ENCODE measurements at regions not wholly inside any gene's neighbourhood (a gene's known extent, or its start where the extent isn't known, plus 50 kb on each side); places are given as distances from the start of the nearest gene placed in this dataset.
A peak's percentile ranks its signal among the peaks of the same experiment; 100 is the strongest.

- no peak for DNase-seq
Observed at GRCh38 chr7:116425647-116426209, 73.8 kb upstream of the CAV2 start.

GRCh38 chr7:116426428-116427156 is 72.9 kb upstream of the CAV2 start:
- peak; percentile 69 for DNase-seq

- DNase-seq: no peak
Observed at GRCh38 chr7:116429986-116430619, 69.4 kb upstream of the CAV2 start.

- DNase-seq: no peak
Observed at GRCh38 chr7:116431787-116432526, 67.6 kb upstream of the CAV2 start.

- DNase-seq: no peak
Observed at GRCh38 chr7:116432527-116432916, 67.0 kb upstream of the CAV2 start.

GRCh38 chr7:116433246-116433645 is 66.3 kb upstream of the CAV2 start:
- DNase-seq: no peak

- DNase-seq: peak; percentile 80
Observed at GRCh38 chr7:116434820-116435341, 64.7 kb upstream of the CAV2 start.

GRCh38 chr7:116436305-116436826 is 63.2 kb upstream of the CAV2 start:
- DNase-seq: no peak

- no peak for DNase-seq
Observed at GRCh38 chr7:116438267-116438666, 61.3 kb upstream of the CAV2 start.

GRCh38 chr7:116439005-116439404 is 60.5 kb upstream of the CAV2 start:
- DNase-seq: no peak

GRCh38 chr7:116439841-116440549 is 59.5 kb upstream of the CAV2 start:
- DNase-seq: peak; percentile 62

- DNase-seq: no peak
Observed at GRCh38 chr7:116441534-116441933, 58.0 kb upstream of the CAV2 start.

GRCh38 chr7:116443101-116443523 is 56.4 kb upstream of the CAV2 start:
- peak; percentile 94 for DNase-seq

GRCh38 chr7:116443646-116444045 is 55.9 kb upstream of the CAV2 start:
- DNase-seq: no peak

GRCh38 chr7:116445447-116446211 is 53.9 kb upstream of the CAV2 start:
- DNase-seq: no peak

- no peak for DNase-seq
Observed at GRCh38 chr7:116446212-116446855, 53.2 kb upstream of the CAV2 start.

GRCh38 chr7:116447436-116447835 is 52.1 kb upstream of the CAV2 start:
- DNase-seq: no peak

- no peak for DNase-seq
Observed at GRCh38 chr7:116447966-116448839, 51.3 kb upstream of the CAV2 start.

GRCh38 chr7:116449441-116449840 is 50.1 kb upstream of the CAV2 start:
- no peak for DNase-seq

Data from NCI-H226 (cell line).